ENCODE measurements at regions not wholly inside any gene's neighbourhood (a gene's known extent, or its start where the extent isn't known, plus 50 kb on each side); places are given as distances from the start of the nearest gene placed in this dataset.

DNA sequence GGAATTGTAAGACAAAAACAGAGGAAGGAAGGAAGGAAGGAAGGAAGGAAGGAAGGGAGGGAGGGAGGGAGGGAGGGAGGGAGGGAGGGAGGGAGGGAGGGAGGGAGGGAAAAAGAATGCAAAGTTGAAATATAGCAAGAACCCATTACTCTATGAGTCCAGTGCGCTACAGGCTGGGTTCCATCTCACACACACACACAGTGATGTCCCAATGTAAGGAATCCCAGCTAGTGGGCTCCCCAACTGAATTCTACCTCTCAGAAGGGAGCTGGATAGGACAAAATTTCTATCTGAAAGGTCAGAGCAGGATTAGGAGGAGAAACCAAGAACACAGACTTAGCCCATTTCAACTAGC lies 173.4 kb downstream of the DAD1 start:
- DNase-seq (ENCODE audit: low spot score): no peak

DNA sequence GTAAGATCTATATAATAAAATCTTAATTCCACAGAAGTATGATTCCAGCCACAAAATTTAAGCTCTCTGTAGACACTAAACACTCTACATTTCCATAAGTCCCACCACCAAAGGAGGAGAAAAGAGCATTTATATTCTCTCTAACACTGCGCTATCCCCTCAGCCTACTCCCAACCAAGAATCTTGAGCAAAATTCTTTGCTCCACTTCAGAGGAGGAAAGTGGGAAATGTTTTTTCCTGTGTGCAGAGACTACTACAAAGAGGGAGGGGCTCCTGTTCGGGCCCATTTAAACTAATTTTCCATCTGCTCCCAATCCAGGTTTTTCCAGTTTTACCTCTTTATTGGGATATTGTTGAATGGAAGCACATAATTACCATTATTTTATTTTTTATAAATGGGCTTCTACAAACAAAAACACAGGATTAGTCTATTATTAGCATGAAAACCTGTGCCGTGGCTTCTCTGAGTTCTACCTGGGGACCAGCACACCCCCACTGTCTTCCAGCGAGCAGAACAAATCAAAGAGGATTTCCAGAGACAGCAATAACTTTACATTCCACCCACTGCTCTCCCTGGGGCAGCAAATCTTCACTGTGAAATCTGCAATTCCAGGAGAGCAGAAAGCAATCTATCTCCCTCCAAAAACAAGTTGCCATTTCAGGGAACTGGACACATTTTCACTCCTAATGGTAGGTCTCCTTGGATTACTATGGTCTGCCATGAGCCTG lies 174.0 kb downstream of the DAD1 start:
- DNase-seq (ENCODE audit: low spot score): no peak

DNA sequence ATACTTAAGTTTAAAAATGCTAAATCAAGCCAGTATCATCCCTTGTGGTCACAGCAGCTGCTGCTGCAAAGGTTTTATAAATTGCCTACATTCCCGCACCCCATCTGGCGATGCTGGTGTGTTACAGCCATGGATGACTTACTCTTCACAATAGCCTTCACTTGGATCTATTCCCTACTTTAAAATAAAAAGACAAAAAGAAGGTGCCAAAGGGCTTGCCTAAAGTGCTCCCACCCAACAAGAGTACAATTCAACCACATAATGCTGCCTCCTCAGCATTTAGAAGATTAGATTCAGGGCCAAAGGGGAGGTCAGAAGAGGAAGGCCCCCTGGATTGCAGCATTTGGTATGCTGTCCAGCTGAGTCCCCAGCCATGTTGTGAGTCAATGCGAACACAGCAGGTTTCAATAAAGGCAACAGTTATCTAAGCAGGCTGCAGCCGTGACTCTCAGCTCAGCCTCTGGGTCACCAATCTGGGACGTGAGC lies 176.1 kb downstream of the DAD1 start:
- no peak for DNase-seq (ENCODE audit: low spot score)

DNA sequence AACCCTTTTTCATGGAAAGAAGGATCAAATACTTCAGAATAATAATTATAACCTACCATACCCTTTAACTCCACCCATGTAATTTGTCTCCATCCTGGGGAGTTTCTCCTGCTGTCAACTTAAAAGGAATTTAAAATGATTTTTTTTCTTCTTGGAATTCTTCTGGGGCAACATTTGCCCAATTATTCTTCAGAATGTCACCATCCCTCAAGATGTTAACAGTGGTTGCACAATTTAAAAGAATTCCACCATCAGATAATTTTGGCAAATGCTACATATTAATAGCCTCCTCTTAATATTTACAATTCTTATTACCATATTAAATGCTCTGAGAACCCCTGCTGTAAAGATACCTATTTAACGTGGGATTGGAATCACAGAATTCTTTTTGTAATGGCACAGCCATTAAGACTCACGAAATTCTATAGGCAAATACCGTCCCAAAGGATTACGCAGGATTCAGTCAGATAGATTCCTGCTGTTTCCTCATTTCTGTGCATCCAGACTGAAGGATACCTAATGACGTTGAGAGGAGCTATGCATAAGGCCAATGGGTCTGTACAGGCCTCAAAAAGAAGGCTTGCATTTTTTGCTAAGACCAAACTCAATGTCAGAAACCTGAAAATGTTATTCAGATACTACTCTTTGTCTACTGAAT lies 177.5 kb downstream of the DAD1 start:
- no peak for DNase-seq (ENCODE audit: low spot score)

DNA sequence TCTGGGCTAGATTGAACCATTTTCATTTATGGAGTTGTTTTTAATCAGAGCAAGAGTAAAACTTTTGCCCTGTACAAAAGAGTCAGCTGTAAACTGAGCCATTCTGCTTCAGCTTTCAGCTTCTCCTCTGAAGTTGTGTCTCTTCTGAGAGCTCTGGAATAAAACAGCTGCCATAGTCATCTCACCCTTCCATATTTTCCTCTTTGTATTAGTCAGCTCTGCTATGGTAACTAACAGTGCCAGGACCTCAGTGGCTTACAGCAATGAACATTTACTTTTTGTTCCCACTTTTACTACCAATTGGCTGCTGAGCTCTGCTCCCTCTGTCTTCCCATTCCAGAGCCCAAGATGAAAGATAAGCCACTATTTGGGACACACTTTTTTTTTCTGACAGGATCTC lies 178.5 kb downstream of the DAD1 start:
- DNase-seq (ENCODE audit: low spot score): no peak

DNA sequence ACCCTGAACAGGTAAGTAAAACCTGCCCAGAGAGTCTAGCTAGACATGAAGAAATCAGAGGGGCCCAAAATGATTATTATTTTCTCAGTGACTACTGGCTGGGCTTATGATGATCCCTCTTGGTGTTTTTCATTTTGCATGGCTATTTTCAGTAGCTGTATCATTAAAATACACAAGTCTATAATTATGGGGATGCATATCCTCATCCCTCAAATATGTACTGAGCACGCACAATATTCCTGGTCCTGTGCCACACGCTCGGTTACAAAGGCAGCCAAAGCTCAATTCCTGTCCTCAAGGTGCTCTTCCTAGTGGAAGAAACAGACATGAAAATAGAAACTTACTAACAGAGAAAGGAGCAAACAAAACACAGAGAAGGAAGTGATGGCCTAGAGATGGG lies 180.0 kb downstream of the DAD1 start:
- DNase-seq (ENCODE audit: low spot score): no peak

DNA sequence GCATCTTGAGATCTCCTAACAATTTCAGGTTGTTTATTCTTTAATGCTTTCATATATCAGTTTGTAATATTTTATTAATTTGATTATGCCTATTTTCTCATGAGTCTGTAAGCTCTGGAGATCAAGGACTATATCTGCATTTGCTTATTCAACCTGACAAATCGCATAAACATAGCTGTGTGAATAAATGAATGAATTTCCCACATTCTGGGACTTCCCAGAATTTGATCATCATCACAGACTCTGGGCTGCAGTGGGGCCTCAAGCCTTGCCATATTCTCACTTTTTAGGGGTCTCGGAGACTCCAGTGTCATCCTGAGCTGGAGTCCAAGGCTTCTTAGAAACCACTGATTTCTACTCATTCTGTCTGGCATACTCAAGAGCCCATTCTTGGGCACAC lies 180.5 kb downstream of the DAD1 start:
- DNase-seq (ENCODE audit: low spot score): no peak

DNA sequence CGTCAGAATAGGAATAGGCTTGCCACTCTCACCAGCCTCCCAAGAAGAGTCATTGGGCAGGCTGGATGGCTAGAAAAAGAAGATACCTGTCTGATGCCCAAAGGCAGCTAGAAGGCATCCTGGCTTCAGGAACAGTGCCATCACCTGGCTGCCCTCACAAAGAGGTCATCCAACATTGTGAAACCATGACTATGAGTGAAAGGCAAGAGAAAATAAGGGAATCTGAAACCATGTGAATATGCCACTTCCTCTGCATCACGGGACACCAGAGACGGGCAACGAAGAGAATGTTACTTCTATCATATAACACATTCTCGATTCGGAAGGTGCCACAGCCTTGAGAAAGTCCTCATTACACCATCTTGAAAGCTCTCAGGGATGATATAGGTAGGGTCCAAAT lies 182.0 kb downstream of the DAD1 start:
- DNase-seq (ENCODE audit: low spot score): no peak

DNA sequence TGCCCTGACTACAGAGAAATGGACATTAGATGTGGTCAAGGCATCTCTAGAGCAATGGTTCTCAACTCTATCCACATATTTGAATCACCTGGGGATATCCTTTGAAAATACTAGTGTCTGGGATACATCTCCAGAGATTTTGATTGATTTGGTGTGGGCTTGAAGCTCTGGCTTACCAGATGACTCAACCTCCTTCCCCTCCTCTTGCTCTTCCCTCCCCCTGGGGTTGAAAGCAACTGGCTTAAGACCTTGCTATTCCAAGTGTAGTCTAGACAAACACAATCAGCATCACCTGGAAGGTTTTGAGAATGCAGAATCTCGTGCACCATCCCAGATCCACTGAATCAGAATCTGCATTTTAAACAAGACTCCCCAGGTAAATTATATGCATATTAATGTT lies 183.8 kb downstream of the DAD1 start:
- DNase-seq (ENCODE audit: low spot score): no peak

DNA sequence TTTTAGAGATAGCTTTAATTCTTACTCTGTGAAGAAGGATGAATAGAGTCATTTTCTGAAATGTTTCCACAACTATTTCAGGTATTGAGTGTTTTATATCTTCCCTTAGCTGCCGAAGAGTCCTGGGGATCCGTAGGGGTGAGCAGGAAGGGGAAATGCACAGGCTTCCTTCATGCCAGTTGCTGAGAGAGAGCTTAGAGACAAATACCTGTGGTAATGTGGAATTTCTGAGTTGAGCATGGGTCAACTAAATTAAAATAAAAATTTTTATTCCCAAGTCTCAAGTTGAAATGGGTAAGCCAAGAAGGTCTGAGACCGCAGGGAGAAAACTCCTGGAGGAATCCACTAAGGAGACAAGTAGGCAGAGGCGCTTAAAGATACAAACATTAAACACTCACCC lies 185.7 kb downstream of the DAD1 start:
- no peak for DNase-seq (ENCODE audit: low spot score)

DNA sequence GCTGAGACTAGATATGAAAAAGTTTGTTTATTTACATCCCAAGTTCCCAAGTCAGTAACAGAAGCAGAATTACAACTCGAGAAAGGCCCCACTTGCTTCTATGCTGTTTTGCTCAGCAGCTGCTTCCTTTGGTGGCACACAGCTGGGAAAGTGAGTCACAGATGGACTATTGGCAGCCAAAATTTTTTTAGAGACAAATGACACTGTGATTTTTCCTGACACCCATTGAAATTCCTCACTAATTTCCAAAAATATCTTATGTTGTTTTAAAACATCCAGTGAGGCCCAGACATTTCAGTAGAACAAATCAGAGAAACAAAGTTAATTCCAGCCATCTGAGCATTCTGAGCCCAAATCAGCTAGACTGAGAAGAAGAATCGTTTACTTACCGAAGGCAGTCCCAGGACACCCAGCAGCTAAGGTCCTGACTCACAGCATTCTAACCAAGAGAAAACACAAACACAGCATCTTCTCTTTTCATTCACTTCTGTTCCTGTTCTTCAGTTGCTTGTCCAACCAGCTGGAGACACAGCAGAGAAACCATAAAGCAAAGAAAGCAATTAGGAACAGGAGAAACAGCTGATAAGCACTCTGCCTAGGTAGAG lies 188.3 kb downstream of the DAD1 start:
- no peak for DNase-seq (ENCODE audit: low spot score)

DNA sequence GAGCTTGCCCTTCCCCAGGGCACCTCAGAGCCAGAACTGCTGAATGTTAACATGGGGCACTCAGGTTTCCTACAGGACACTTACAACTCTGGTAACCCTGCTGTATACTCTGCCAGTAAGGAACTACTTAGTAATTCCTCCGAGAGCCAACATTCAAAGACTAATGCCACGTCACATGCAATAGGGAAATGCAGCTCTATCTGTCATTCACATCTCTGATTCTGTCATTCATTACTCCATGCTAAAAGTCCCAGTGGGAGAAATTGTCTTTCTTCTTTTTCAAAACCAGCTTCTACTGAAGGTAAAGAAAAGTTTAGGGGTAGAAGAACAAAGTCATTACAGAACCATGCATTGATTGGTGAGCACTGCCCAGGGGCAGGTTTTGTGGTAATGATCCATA lies 189.2 kb downstream of the DAD1 start:
- no peak for DNase-seq (ENCODE audit: low spot score)

DNA sequence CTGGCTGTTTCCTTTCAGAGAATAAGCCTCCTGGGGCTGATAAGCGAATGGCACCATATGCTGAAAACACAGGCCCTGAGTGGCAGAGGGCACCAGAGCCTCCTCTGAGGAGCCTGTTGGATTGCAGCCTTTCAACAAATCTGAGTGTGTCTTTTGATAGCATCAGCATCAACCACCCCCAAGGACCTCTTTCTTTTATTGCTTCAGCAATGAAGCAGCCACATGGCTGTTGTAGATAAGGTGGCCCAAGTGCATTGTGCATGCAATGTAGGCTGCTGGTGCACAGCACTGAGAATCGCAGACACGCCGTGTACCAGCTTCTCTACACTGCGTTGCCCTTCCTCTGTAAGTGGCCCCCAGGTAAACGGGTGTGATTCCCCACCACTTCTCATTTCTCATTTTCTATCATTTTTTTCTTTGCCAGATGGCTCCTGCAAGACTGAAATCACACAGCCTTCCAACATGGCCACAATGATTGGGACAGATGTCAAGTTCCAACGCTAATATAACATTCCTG lies 191.7 kb downstream of the DAD1 start:
- DNase-seq (ENCODE audit: low spot score): no peak

DNA sequence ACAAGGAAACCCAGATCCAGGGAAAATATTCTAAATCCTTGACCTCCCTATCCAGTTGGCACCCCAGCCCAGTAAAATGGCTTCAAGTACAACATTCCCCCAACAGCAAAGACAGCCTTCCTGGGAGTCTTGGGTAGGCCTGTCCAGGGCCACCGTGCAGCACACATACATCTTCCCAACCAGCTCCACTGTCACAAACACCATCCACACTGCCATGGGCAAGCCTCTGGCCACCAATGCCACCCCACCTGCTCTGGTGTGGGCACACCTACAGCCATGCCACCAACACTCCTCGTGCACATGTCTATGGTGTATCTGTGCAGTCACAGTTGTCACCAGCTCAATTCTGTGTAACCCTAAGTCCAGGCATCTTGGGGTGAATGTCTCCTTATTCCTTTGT lies 193.2 kb downstream of the DAD1 start:
- DNase-seq (ENCODE audit: low spot score): no peak

DNA sequence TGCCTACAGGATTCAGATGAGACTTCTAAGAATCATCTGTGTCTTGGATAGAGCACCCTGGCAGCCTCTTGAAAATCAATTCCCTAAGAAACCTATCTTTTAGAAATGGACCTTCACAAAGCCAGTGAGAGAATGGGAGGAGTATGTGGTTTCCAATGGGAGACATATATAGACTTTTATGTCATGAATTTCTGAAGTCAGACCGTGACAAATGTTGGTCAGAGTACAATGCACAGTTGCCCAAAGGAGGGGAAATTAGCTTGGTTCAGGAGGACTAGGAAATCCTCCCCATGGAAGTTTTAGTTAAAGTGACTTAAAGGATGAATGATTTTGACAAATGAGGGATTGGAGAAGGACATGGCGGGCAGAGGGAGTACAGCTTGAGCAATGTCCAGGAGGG lies 194.4 kb downstream of the DAD1 start:
- DNase-seq (ENCODE audit: low spot score): no peak

DNA sequence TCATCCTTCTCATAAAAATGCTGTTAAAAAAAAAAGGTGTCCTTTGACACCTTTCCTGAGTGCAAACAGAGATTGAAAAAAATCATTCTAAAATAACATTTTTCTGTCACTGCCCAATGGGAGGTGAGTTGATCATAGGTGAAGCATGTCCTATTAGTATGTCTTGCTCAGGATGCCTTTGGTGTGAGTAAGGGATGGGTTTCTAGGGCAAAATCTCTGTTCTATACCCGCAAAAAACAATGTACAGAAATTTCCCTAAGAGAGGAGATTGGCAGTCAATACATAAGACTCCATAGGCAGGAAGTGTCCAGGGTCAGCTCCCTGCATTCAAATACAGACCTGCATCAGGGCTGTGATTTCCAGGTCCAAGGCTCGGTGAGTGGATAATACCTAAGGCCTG lies 195.2 kb downstream of the DAD1 start:
- no peak for DNase-seq (ENCODE audit: low spot score)

DNA sequence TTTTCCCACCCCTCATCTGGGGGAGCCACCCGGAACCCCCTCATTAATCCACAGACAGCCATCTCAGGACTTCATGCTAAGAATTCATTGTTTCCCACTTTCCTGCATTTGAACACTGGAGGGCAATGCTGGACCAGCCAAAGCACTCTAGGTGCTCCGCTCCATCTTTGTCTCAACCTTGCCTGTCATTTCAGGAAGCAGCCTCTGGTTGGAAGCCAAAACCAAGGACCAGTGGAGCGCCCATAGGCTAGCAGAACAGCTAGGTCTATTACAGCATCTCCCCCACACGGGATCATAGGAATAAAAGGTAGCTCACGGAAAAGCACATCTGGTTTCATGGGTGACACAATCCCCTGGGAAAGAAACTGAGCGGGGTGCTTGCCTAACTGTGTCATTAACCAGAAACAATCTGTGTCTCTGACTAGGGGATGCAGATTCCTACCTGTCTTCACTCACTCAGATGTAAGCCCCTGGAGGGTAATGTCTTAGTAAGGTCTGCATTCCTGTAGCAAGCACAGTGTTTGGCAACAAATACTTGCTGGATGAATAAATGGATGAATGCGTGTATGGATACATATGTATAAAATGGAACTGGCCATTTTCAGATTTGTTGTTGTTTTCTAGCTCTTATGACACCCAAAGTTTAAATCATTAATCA lies 197.0 kb downstream of the DAD1 start:
- DNase-seq (ENCODE audit: low spot score): peak; percentile 80

DNA sequence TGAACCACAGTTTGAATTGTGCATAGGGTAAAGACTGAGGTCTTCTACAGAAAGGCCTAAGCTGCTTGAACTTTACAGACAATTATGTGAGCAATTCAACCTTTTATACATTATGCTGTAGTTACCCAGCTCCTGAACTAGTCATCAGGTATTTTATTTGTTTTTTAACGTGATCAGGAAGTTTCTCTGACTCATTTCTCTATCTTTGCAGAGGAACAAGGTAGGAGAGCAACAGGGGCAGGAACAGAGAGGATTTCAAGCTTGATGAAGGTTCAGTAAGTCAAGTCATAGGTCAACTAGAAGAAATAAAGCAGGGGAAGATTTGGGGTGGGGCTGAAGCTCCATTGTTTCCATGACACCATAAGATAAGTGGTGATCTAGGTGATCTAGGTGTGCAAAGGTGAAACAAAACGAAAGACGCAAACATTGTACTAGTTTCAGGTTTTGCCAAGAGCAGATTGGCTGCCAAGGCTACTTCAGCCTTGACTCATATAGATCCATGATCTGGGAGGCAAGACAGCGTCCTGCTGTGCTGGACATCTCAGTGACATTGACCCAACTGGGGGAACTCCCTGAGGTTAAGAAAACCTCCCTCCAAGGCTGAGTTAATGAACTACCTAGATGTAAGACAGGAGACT lies 198.1 kb downstream of the DAD1 start:
- DNase-seq (ENCODE audit: low spot score): no peak

DNA sequence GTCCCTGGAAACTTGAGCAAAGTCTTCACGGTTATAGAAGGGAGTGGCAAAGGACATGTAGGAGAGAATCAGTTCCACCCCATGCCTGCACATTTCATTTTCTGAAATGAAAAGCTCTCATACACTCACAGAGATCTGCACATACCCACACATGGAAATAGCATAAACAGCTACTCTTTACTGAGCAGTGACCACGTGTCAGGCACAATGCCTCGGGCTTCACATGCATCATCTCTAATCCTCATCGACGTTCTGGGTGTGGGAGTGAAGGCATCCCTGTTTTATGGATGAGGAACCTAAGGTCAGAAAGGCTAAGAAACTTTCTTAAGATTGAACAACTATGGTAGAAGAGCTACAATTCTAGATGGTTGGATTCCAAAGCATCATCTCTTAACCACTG lies 198.8 kb downstream of the DAD1 start:
- no peak for DNase-seq (ENCODE audit: low spot score)

DNA sequence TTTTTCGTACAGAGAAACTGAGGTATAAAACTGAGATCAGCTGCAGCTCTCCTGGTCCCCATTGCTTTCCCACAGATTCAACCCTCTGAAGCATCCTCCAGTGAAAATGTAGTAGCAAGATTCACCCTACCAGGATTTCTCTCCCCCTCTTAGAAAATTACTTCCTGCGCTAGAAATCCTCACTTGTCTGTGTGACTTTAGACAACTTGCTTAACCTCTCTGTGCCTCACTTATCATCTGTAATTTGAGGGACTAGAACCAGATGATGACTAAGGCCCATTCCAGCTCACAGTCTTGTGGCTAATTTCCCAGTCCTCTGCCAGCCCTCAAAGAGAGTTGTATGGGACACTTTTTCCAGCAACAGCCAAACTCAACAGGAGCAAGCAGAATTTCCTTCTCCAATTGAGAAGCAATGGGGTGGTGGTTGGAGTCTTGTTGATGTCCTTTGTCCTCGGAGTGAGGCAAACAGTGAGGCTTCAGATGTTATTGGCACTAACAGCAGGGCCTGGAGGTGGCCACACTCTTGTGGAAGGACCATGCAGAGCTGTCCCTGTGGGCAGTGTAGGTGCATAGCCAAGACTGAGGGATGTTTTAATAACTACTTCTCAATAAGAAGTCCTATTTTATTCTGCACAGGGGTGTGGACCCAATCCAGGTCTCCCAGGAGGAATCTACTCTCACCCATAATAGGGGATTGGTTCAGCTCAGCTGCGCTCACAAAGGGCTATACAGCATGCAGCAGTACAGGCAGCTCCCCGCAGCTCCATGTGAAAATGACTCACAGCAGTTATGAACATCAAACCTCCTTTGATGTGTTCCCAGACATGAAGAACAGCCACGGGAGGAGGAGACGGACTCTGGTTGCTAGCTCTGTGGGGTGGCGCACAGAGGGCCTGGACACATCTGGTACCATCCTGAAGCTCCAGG lies 200.1 kb downstream of the DAD1 start:
- peak; percentile 98 for DNase-seq (ENCODE audit: low spot score)

DNA sequence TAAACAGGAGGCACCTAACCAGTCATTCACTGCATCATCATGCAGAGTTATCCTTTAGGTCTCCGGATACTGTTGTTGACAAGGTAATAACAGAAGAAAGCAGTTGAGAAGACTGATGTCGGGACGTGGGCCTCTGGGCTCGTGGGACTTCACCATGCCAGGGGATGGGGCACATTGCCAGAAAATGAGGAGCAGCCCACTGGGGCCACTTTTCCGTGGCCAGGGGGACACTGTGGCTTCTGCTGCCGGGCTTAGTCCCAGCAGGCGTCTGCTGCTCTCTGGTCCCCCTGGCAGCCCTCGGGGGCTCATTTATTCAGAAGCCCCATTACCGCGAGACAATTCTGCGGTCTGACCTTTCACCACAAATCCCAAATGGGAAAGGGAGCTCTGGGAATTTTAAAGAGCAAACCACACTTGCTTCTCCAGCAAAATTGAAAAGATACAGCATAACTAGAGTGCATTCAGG lies 201.2 kb downstream of the DAD1 start:
- peak; percentile 59 for DNase-seq (ENCODE audit: low spot score)

All from SW480 (cell line).